GM23338 (cell line): ENCODE measurements at regions not wholly inside any gene's neighbourhood (a gene's known extent, or its start where the extent isn't known, plus 50 kb on each side); places are given as distances from the start of the nearest gene placed in this dataset.
A peak's percentile ranks its signal among the peaks of the same experiment; 100 is the strongest.

Experiments
- ATAC-seq: fragments of 200-7000 bp; cut with Tn5 transposase; 3 replicates; pipeline ENCODE4 v1.9.1; 2020
- DNase-seq: peaks from one replicate; pipeline ENCODE4 v3.0.0-alpha.2; 2015; ENCODE audit warnings: low spot score
- H2AFZ ChIP-seq: fragments of 200-600 bp; sonication (generic); 2 replicates; pipeline ENCODE4 v1.8.0; 2016; ENCODE audit warnings: antibody characterized with exemption, mild to moderate bottlenecking, moderate library complexity
- H3F3A ChIP-seq: fragments of 200-600 bp; sonication (generic); replicated peaks from 2 replicates; pipeline ENCODE4 v1.8.0; 2017; ENCODE audit warnings: antibody characterized with exemption, mixed run types, low read depth
- H3K27ac ChIP-seq: fragments of 200-600 bp; sonication (generic); 2 replicates; pipeline ENCODE4 v1.6.1; 2016; ENCODE audit warnings: low read depth
- H3K27me3 ChIP-seq: fragments of 200-600 bp; sonication (generic); 2 replicates; pipeline ENCODE4 v1.8.0; 2016; ENCODE audit warnings: mild to moderate bottlenecking, mixed run types, moderate library complexity; ENCODE audit not compliant: insufficient read depth
- H3K36me3 ChIP-seq: fragments of 200-600 bp; sonication (generic); 2 replicates; pipeline ENCODE4 v1.8.0; 2016; ENCODE audit warnings: mild to moderate bottlenecking; ENCODE audit not compliant: insufficient read depth
- H3K4me1 ChIP-seq: fragments of 200-600 bp; sonication (generic); 2 replicates; pipeline ENCODE4 v1.8.0; 2016; ENCODE audit warnings: mild to moderate bottlenecking, moderate library complexity; ENCODE audit not compliant: insufficient read depth
- H3K4me2 ChIP-seq: fragments of 200-600 bp; sonication (generic); 2 replicates; pipeline ENCODE4 v1.7.1; 2017; ENCODE audit warnings: mixed run types
- H3K4me3 ChIP-seq: fragments of 200-600 bp; sonication (generic); 2 replicates; pipeline ENCODE4 v1.6.1; 2016; ENCODE audit warnings: mixed run types
- H3K79me2 ChIP-seq: fragments of 200-600 bp; sonication (generic); replicated peaks from 2 replicates; pipeline ENCODE4 v1.8.0; 2017; ENCODE audit warnings: mild to moderate bottlenecking; ENCODE audit not compliant: insufficient read depth
- H3K9me2 ChIP-seq: fragments of 200-600 bp; sonication (generic); 2 replicates; pipeline ENCODE4 v1.8.0; 2017; ENCODE audit not compliant: insufficient read depth
- H4K20me1 ChIP-seq: fragments of 200-600 bp; sonication (generic); replicated peaks from 2 replicates; pipeline ENCODE4 v1.8.0; 2017; ENCODE audit warnings: mild to moderate bottlenecking; ENCODE audit not compliant: insufficient read depth
- H3K27ac Mint-ChIP-seq: 2 replicates; pipeline ENCODE4 v1.8.0; 2020; ENCODE audit warnings: inconsistent platforms, mild to moderate bottlenecking, moderate library complexity, mixed read lengths
- H3K27me3 Mint-ChIP-seq: 3 replicates; pipeline ENCODE4 v1.8.0; 2022; ENCODE audit warnings: low read depth, mild to moderate bottlenecking, moderate library complexity, mixed read lengths, inconsistent platforms; ENCODE audit not compliant: insufficient read depth, poor library complexity
- H3K36me3 Mint-ChIP-seq: 3 replicates; pipeline ENCODE4 v1.8.0; 2021; ENCODE audit warnings: low read depth, mild to moderate bottlenecking, inconsistent platforms, moderate library complexity, mixed read lengths
- H3K4me1 Mint-ChIP-seq: 3 replicates; pipeline ENCODE4 v1.8.0; 2020; ENCODE audit warnings: mild to moderate bottlenecking, inconsistent platforms, mixed read lengths
- H3K4me3 Mint-ChIP-seq: 3 replicates; pipeline ENCODE4 v1.8.0; 2021; ENCODE audit warnings: moderate library complexity, mild to moderate bottlenecking, inconsistent platforms, mixed read lengths
- H3K9me3 Mint-ChIP-seq: 3 replicates; pipeline ENCODE4 v1.8.0; 2020; ENCODE audit warnings: moderate library complexity, mild to moderate bottlenecking, inconsistent platforms, mixed read lengths
- CREB1 ChIP-seq: fragments of 250-450 bp; sonication (Bioruptor Pico); IDR thresholded peaks from 2 replicates; pipeline ENCODE4 v1.5.0; 2020; ENCODE audit warnings: low read depth, mild to moderate bottlenecking, moderate library complexity
- EZH2phosphoT487 ChIP-seq: fragments of 200-600 bp; sonication (generic); IDR thresholded peaks from one replicate; pipeline ENCODE4 v1.8.1; 2018; ENCODE audit warnings: antibody characterized with exemption; ENCODE audit not compliant: unreplicated experiment
- NANOG ChIP-seq: IDR thresholded peaks from 2 replicates; pipeline ENCODE4 v1.6.1; 2016; ENCODE audit warnings: antibody characterized with exemption, borderline replicate concordance
- ZNF114 ChIP-seq: fragments of 250-450 bp; sonication (Bioruptor Pico); IDR thresholded peaks from 2 replicates; pipeline ENCODE4 v1.5.0; 2020; ENCODE audit warnings: mild to moderate bottlenecking, moderate library complexity
- ZNF331 ChIP-seq: fragments of 250-450 bp; sonication (Bioruptor Pico); IDR thresholded peaks from 2 replicates; pipeline ENCODE4 v1.5.0; 2020; ENCODE audit warnings: low read depth, mild to moderate bottlenecking, moderate library complexity
- TF ChIP-seq, protein P1 (sequence below): fragments of 250-450 bp; sonication (Bioruptor Pico); IDR thresholded peaks from 2 replicates; pipeline ENCODE4 v1.5.0; 2020; ENCODE audit warnings: mild to moderate bottlenecking, moderate library complexity

DNA sequence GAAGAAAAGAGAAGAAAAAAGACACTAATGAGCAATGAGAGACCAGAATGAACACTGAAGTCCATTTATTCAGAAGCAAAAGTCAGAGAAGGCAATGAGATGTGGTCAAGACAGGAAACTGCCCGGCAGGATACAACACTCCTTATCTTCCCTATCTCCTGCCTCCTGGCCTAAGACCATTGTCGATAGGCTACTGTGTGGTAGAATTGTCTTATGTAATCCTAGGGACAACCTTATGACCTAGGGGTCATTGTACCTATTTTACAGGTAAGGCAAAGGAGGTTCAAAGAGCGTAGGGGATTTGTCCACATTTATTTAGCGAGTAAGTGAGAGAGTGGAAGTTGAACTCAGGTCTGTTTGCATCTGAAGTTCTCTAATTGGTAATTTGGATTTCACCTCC, 63.0 kb upstream of the PTPN3 start:
- TF ChIP-seq EZH2phosphoT487 (no peak), ZNF114 (CRISPR knock-in tag) (no peak)
- TF ChIP-seq, protein P1, sequence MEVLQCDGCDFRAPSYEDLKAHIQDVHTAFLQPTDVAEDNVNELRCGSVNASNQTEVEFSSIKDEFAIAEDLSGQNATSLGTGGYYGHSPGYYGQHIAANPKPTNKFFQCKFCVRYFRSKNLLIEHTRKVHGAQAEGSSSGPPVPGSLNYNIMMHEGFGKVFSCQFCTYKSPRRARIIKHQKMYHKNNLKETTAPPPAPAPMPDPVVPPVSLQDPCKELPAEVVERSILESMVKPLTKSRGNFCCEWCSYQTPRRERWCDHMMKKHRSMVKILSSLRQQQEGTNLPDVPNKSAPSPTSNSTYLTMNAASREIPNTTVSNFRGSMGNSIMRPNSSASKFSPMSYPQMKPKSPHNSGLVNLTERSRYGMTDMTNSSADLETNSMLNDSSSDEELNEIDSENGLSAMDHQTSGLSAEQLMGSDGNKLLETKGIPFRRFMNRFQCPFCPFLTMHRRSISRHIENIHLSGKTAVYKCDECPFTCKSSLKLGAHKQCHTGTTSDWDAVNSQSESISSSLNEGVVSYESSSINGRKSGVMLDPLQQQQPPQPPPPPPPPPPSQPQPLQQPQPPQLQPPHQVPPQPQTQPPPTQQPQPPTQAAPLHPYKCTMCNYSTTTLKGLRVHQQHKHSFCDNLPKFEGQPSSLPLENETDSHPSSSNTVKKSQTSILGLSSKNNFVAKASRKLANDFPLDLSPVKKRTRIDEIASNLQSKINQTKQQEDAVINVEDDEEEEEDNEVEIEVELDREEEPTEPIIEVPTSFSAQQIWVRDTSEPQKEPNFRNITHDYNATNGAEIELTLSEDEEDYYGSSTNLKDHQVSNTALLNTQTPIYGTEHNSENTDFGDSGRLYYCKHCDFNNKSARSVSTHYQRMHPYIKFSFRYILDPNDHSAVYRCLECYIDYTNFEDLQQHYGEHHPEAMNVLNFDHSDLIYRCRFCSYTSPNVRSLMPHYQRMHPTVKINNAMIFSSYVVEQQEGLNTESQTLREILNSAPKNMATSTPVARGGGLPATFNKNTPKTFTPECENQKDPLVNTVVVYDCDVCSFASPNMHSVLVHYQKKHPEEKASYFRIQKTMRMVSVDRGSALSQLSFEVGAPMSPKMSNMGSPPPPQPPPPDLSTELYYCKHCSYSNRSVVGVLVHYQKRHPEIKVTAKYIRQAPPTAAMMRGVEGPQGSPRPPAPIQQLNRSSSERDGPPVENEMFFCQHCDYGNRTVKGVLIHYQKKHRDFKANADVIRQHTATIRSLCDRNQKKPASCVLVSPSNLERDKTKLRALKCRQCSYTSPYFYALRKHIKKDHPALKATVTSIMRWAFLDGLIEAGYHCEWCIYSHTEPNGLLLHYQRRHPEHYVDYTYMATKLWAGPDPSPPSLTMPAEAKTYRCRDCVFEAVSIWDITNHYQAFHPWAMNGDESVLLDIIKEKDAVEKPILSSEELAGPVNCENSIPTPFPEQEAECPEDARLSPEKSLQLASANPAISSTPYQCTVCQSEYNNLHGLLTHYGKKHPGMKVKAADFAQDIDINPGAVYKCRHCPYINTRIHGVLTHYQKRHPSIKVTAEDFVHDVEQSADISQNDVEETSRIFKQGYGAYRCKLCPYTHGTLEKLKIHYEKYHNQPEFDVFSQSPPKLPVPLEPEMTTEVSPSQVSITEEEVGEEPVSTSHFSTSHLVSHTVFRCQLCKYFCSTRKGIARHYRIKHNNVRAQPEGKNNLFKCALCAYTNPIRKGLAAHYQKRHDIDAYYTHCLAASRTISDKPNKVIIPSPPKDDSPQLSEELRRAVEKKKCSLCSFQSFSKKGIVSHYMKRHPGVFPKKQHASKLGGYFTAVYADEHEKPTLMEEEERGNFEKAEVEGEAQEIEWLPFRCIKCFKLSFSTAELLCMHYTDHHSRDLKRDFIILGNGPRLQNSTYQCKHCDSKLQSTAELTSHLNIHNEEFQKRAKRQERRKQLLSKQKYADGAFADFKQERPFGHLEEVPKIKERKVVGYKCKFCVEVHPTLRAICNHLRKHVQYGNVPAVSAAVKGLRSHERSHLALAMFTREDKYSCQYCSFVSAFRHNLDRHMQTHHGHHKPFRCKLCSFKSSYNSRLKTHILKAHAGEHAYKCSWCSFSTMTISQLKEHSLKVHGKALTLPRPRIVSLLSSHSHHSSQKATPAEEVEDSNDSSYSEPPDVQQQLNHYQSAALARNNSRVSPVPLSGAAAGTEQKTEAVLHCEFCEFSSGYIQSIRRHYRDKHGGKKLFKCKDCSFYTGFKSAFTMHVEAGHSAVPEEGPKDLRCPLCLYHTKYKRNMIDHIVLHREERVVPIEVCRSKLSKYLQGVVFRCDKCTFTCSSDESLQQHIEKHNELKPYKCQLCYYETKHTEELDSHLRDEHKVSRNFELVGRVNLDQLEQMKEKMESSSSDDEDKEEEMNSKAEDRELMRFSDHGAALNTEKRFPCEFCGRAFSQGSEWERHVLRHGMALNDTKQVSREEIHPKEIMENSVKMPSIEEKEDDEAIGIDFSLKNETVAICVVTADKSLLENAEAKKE (CRISPR knock-in tag): no peak
- Histone ChIP-seq H3K9me2 (peaks cover 13% of the 10 kb centered on the region; the same call in 1 of the 2 replicates), H3K4me1 (peaks cover 14% of the 10 kb centered on the region), H3K27me3 (no peaks in the 10 kb centered on the region), H3K27ac (no peak overlapping the region), H3K79me2 (no peaks in the 10 kb centered on the region), H2AFZ (peak overlapping the region; percentile 82), H3K4me3 (no peak overlapping the region), H4K20me1 (no peaks in the 10 kb centered on the region), H3K4me2 (no peak overlapping the region), H3F3A (no peaks in the 10 kb centered on the region), H3K36me3 (no peaks in the 10 kb centered on the region)
- DNase-seq (no peak), ATAC-seq (no peak)
- Mint-ChIP-seq H3K36me3 (no peaks in the 10 kb centered on the region), H3K4me1 (peaks cover 23% of the 10 kb centered on the region), H3K27me3 (peaks cover 4% of the 10 kb centered on the region), H3K9me3 (no peaks in the 10 kb centered on the region), H3K27ac (no peak overlapping the region), H3K4me3 (no peak overlapping the region)

DNA sequence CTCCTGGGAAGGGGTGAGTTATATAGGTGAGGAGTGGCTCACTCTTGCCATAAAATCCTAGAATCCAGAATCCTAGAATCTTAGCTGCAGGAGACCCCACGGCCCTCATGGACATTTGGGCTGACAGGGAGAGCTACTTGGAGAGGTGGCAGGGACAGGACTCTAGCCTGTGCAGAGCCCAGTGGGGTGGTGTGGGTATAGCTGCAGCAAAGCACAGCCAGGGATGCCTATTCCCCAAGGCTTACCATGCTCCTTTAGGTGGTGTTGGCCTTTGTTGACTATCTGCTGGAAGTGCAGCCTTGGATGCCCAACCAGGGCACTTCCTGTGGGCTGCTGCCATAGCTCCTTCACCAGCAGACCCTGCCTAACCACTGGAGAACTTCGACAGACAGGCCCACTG, 70.0 kb upstream of the PTPN3 start:
- Histone ChIP-seq H3K36me3 (no peaks in the 10 kb centered on the region), H3K27ac (no peak overlapping the region), H3K4me1 (no peaks in the 10 kb centered on the region), H3K4me2 (no peak overlapping the region), H2AFZ (no peak overlapping the region), H4K20me1 (no peaks in the 10 kb centered on the region), H3K9me2 (no peaks in the 10 kb centered on the region), H3K27me3 (no peaks in the 10 kb centered on the region), H3K4me3 (no peak overlapping the region), H3K79me2 (no peaks in the 10 kb centered on the region), H3F3A (no peaks in the 10 kb centered on the region)
- H3K4me3 Mint-ChIP-seq: no peak overlapping the region
- DNase-seq (no peak), ATAC-seq (no peak)
- no peaks in the 10 kb centered on the region for H3K4me1 Mint-ChIP-seq
- no peak overlapping the region for H3K27ac Mint-ChIP-seq
- no peaks in the 10 kb centered on the region for H3K9me3 Mint-ChIP-seq
- TF ChIP-seq CREB1 (CRISPR knock-in tag) (no peak), ZNF114 (CRISPR knock-in tag) (no peak), ZNF331 (CRISPR knock-in tag) (no peak), NANOG (no peak)
- H3K27me3 Mint-ChIP-seq: no peaks in the 10 kb centered on the region
- no peaks in the 10 kb centered on the region for H3K36me3 Mint-ChIP-seq
